SK-N-SH treated with all-trans-retinoic acid at 6 μM for 48 hours (cell line): ENCODE measurements at regions not wholly inside any gene's neighbourhood (a gene's known extent, or its start where the extent isn't known, plus 50 kb on each side); places are given as distances from the start of the nearest gene placed in this dataset.

ENCODE experiments used
- ATAC-seq: fragments of 200-7000 bp; cut with Tn5 transposase; 3 replicates; pipeline ENCODE4 v1.9.1; 2020; ENCODE audit warnings: mild to moderate bottlenecking, moderate library complexity
- ARNTL ChIP-seq: fragments of 450-650 bp; formaldehyde crosslinking; IDR thresholded peaks from 2 replicates; pipeline ENCODE4 v1.5.0; 2020; ENCODE audit warnings: low read depth, mild to moderate bottlenecking, moderate library complexity, borderline replicate concordance
- BACH2 ChIP-seq: fragments of 250-450 bp; sonication (Bioruptor Pico); IDR thresholded peaks from 2 replicates; pipeline ENCODE4 v1.9.0; 2021; ENCODE audit warnings: mild to moderate bottlenecking, borderline replicate concordance
- CREB5 ChIP-seq: fragments of 250-450 bp; sonication (Bioruptor Pico); IDR thresholded peaks from 2 replicates; pipeline ENCODE4 v1.5.1; 2020; ENCODE audit warnings: low read depth, mild to moderate bottlenecking, moderate library complexity
- CSDC2 ChIP-seq: fragments of 250-450 bp; sonication (Bioruptor Pico); IDR thresholded peaks from 2 replicates; pipeline ENCODE4 v1.5.0; 2020; ENCODE audit warnings: mild to moderate bottlenecking, moderate library complexity
- CSRNP3 ChIP-seq: fragments of 250-450 bp; sonication (Bioruptor Pico); IDR thresholded peaks from 2 replicates; pipeline ENCODE4 v1.5.1; 2021; ENCODE audit warnings: mild to moderate bottlenecking, moderate library complexity
- ESRRG ChIP-seq: fragments of 250-450 bp; sonication (Bioruptor Pico); IDR thresholded peaks from 2 replicates; pipeline ENCODE4 v1.6.1; 2021; ENCODE audit warnings: mild to moderate bottlenecking
- ISL1 ChIP-seq: fragments of 250-450 bp; sonication (Bioruptor Pico); IDR thresholded peaks from 2 replicates; pipeline ENCODE4 v2.1.2; 2022; ENCODE audit warnings: mild to moderate bottlenecking, moderate library complexity
- OSR1 ChIP-seq: fragments of 250-450 bp; sonication (Bioruptor Pico); IDR thresholded peaks from 2 replicates; pipeline ENCODE4 v1.8.0; 2022; ENCODE audit warnings: moderate library complexity, mild to moderate bottlenecking, inconsistent platforms
- PATZ1 ChIP-seq: fragments of 250-450 bp; sonication (Bioruptor Pico); IDR thresholded peaks from 2 replicates; pipeline ENCODE4 v1.8.0; 2020; ENCODE audit warnings: mild to moderate bottlenecking, moderate library complexity, borderline replicate concordance
- POU6F1 ChIP-seq: fragments of 250-450 bp; sonication (Bioruptor Pico); IDR thresholded peaks from 2 replicates; pipeline ENCODE4 v1.8.0; 2021; ENCODE audit warnings: low read depth, mild to moderate bottlenecking, moderate library complexity, borderline replicate concordance
- PPARA ChIP-seq: fragments of 250-450 bp; sonication (Bioruptor Pico); IDR thresholded peaks from 2 replicates; pipeline ENCODE4 v1.5.0; 2020; ENCODE audit warnings: mild to moderate bottlenecking, borderline replicate concordance
- RARB ChIP-seq: fragments of 250-450 bp; sonication (Bioruptor Pico); IDR thresholded peaks from 2 replicates; pipeline ENCODE4 v1.8.0; 2021; ENCODE audit warnings: mild to moderate bottlenecking, moderate library complexity
- TCF4 ChIP-seq: fragments of 250-450 bp; sonication (Bioruptor Pico); IDR thresholded peaks from 2 replicates; pipeline ENCODE4 v1.8.0; 2021; ENCODE audit warnings: mild to moderate bottlenecking, moderate library complexity, borderline replicate concordance
- TSHZ2 ChIP-seq: fragments of 250-450 bp; sonication (Bioruptor Pico); IDR thresholded peaks from 2 replicates; pipeline ENCODE4 v1.5.0; 2020; ENCODE audit warnings: mild to moderate bottlenecking, moderate library complexity
- ZC3H10 ChIP-seq: fragments of 250-450 bp; sonication (Bioruptor Pico); IDR thresholded peaks from 2 replicates; pipeline ENCODE4 v1.5.1; 2021; ENCODE audit warnings: mild to moderate bottlenecking, moderate library complexity
- ZFP30 ChIP-seq: fragments of 450-650 bp; formaldehyde crosslinking; IDR thresholded peaks from 2 replicates; pipeline ENCODE4 v1.5.0; 2022; ENCODE audit warnings: mild to moderate bottlenecking, moderate library complexity
- ZNF565 ChIP-seq: fragments of 450-650 bp; formaldehyde crosslinking; conservative IDR thresholded peaks from 2 replicates; pipeline ENCODE4 v1.5.0; 2020; ENCODE audit warnings: low read depth, mild to moderate bottlenecking, moderate library complexity
- ZNF70 ChIP-seq: fragments of 450-650 bp; formaldehyde crosslinking; IDR thresholded peaks from 2 replicates; pipeline ENCODE4 v1.5.0; 2020; ENCODE audit warnings: mild to moderate bottlenecking, moderate library complexity
- ZNF8 ChIP-seq: fragments of 450-650 bp; formaldehyde crosslinking; IDR thresholded peaks from 2 replicates; pipeline ENCODE4 v1.5.0; 2020; ENCODE audit warnings: mild to moderate bottlenecking, moderate library complexity

- TF ChIP-seq OSR1 (CRISPR knock-in tag) (no peak), ZC3H10 (CRISPR knock-in tag) (no peak), TSHZ2 (CRISPR knock-in tag) (no peak), CREB5 (CRISPR knock-in tag) (no peak), ZNF565 (CRISPR knock-in tag) (no peak), TCF4 (CRISPR knock-in tag) (no peak), PPARA (CRISPR knock-in tag) (no peak), POU6F1 (CRISPR knock-in tag) (no peak), ISL1 (CRISPR knock-in tag) (no peak), CSRNP3 (CRISPR knock-in tag) (no peak), ZNF70 (CRISPR knock-in tag) (no peak), CSDC2 (CRISPR knock-in tag) (no peak), PATZ1 (CRISPR knock-in tag) (no peak), ZFP30 (no peak), ESRRG (CRISPR knock-in tag) (no peak), BACH2 (CRISPR knock-in tag) (no peak), ARNTL (CRISPR knock-in tag) (no peak), RARB (CRISPR knock-in tag) (no peak)
- TF ChIP-seq, all 23 proteins: peak for 0
- no peak for ATAC-seq
These were observed 607.9 kb upstream of the ID2 start for GRCh38 chr2:8073916-8074315.

GRCh38 chr2:8076448-8077342 is 605.2 kb upstream of the ID2 start:
- no peak for TF ChIP-seq TSHZ2 (CRISPR knock-in tag)
- no peak for TF ChIP-seq TCF4 (CRISPR knock-in tag)
- no peak for TF ChIP-seq ZNF8 (CRISPR knock-in tag)
- no peak for TF ChIP-seq OSR1 (CRISPR knock-in tag)
- TF ChIP-seq ZC3H10 (CRISPR knock-in tag): no peak
- TF ChIP-seq ARNTL (CRISPR knock-in tag): no peak
- TF ChIP-seq ZFP30: no peak
- no peak for TF ChIP-seq CSDC2 (CRISPR knock-in tag)
- ATAC-seq: no peak
